GM21390 (cell line): ENCODE measurements at regions not wholly inside any gene's neighbourhood (a gene's known extent, or its start where the extent isn't known, plus 50 kb on each side); places are given as distances from the start of the nearest gene placed in this dataset.

Source experiments
- ATAC-seq: cut with Tn5 transposase; IDR thresholded peaks from one replicate; pipeline ENCODE4 v1.9.1; 2021; ENCODE audit not compliant: unreplicated experiment

DNA sequence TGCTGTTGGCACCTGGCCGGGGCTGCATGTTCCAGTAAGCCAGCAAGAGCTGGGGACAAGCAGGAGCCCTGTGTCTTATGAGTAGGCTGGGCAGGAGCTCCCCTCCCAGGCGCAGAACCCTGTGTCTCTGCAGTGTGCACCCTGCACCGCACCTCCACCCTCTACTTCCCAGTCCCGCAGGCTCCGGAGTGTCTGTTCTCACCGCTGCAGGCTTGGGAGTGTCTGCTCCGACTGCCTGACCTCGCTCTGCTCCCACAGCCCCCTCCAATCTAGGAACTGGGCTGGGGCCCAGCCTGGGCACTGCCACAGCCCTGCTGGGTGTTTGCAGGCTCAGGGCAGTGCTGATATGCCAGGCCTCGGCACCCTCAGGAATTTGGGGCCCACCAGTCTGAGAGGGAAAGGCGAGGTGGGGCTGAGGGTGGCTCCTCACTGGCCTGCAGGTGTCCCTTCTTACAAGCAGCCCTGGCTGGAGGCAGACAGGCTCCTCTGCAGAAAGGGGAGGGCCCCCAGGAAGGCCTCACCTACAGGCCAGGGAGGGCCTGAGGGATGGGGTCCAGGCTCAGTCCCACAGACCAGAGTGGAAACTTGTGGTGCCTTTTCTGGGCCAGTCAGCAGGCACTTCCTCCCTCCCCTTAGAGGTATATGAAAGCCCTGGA lies 871.6 kb upstream of the GJE1 start:
- ATAC-seq, result no peak

GRCh38 chr6:141260627-141261015 lies 872.1 kb upstream of the GJE1 start:
- ATAC-seq, result no peak

DNA sequence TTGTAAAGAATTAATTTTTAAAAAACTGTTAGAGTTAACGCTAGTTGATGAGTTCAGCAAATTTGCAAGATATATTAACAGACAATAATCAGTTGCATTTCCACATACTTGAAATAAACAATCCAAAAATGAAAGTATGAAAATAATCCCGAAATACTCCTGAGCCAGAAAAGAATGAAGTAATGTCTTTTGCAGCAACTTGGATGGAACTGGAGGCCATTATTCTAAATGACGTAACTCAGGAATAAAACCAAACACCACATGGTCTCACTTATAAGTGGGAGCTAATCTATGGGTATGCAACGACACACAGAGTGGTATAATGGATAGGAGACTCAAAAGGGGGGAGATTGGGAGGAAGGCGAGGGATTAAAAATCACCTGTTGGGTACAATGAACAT lies 872.9 kb upstream of the GJE1 start:
- no peak for ATAC-seq

- ATAC-seq, result no peak
Observed at GRCh38 chr6:141259091-141259490, 873.6 kb upstream of the GJE1 start.

GRCh38 chr6:141258516-141258915 lies 874.2 kb upstream of the GJE1 start:
- ATAC-seq, result no peak

- ATAC-seq, result no peak
Observed at GRCh38 chr6:141254336-141254735, 878.4 kb upstream of the GJE1 start.

GRCh38 chr6:141252828-141253608 lies 879.7 kb upstream of the GJE1 start:
- no peak for ATAC-seq

GRCh38 chr6:141251286-141251685 lies 881.4 kb upstream of the GJE1 start:
- ATAC-seq, result no peak

GRCh38 chr6:141248021-141248799 lies 884.5 kb upstream of the GJE1 start:
- ATAC-seq, result peak; percentile 85

DNA sequence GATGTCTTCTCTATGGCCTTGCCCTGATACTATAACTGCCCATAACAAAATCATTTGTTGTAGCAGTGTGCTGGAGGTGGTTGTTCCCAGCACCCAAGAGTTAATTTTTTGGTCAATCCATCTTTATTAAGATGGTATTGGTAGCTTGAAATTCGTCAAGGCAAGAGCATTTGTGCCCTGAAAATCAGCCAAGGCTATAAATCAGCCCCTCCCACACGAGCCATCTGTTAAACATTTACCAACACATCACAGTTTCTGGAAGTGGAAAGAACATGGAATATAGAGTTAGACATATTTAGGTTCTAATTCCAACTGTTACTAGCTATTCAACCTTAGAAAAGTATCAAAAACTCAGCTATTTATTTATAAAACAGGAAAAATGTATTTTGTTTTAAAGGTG lies 888.4 kb upstream of the GJE1 start:
- no peak for ATAC-seq

DNA sequence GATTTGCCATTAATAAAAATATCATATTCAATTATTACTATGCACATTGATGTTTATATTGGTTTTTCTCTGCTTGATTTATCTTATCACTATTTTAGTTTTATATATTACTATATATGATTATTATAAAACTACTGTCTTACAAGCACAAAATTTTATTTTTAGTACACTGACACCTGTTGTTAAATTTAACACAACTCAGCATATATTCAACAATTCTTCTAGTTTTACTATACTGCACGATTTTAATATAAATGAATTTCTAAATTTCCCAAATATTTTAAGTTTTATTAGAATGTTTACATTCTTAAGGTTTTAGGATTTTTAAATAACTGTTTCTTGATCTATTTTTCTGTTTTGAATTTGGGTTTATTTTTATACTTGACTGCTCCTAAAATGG lies 889.8 kb upstream of the GJE1 start:
- no peak for ATAC-seq

DNA sequence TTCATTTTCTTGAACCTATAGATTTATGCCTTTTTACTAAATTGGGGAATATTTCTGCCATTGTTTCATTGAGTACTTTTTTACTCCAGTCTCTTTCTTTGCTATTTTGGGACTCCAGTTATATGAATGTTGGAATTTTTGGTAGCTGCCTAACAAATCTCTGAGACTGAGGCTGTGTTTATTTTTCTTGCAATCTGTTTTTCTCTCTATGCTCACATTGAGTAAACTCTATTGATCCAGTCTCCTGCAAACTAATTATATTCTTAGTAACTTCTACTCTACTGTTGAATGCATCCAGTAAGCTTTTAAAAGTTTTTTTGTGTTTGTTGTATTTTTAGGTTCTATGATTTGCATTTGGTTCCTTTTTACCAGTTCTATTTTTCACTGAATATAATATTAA lies 903.4 kb upstream of the GJE1 start:
- no peak for ATAC-seq

GRCh38 chr6:141218583-141218982 lies 914.1 kb upstream of the GJE1 start:
- no peak for ATAC-seq

DNA sequence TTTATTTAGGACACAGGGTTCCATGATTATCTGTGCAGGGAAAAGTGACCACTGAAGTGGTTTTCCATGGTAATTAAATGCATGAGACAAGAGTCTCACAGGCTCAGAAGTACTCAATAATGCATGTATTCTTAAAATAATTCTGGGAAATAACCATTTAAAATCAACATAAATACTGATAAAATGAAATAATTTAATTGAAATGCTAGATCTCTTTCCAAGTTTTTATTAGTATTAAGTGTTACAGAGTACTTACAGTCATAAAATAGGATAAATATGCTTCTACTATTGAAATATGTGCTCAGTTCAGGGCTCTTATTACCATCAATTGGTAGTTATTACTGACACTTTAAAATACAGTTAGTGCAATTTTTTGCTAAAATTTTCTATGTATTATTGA lies 916.0 kb upstream of the GJE1 start:
- ATAC-seq, result no peak

DNA sequence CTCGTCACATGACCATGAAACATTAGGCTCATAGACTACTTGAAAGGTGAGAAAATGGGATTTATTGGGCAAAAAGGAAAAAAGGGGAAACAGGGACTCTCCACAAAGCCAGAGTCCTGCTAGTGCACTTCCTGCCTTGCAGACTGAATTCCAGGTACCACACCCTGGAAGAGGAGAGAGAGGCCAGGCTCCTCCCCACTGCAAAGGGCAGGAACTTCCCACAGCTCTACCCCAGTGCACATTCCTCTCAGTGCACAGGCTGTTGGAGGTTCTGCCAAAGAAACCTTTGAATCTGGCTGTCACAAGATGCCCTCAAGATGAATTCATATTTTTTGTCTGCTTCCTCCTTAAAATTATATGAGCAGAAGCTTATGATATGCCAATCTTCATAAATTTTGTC lies 920.4 kb upstream of the GJE1 start:
- ATAC-seq, result no peak

GRCh38 chr6:141211845-141212244 lies 920.9 kb upstream of the GJE1 start:
- ATAC-seq, result no peak

GRCh38 chr6:141210901-141211300 lies 921.8 kb upstream of the GJE1 start:
- ATAC-seq, result no peak

- ATAC-seq, result no peak
Observed at GRCh38 chr6:141209890-141210289, 922.8 kb upstream of the GJE1 start.

GRCh38 chr6:141208101-141208500 lies 924.6 kb upstream of the GJE1 start:
- ATAC-seq, result no peak

GRCh38 chr6:141203902-141204575 lies 928.7 kb upstream of the GJE1 start:
- ATAC-seq, result no peak

GRCh38 chr6:141202626-141203025 lies 930.1 kb upstream of the GJE1 start:
- ATAC-seq, result no peak
